ENCODE measurements at regions not wholly inside any gene's neighbourhood (a gene's known extent, or its start where the extent isn't known, plus 50 kb on each side); places are given as distances from the start of the nearest gene placed in this dataset.

GRCh38 chr3:117480972-117481371, 771.4 kb downstream of the TUSC7 start:
- TF ChIP-seq POLR2A (IDR thresholded peaks at IDR 0.05) (no peak), CTCF (IDR thresholded peaks at IDR 0.05) (no peak)

All from thyroid gland (tissue), 4 donors.